DND-41 (cell line): ENCODE measurements at regions not wholly inside any gene's neighbourhood (a gene's known extent, or its start where the extent isn't known, plus 50 kb on each side); places are given as distances from the start of the nearest gene placed in this dataset.

ENCODE experiments used
- ATAC-seq: fragments of 200-7000 bp; cut with Tn5 transposase; 3 replicates; pipeline ENCODE4 v1.9.1; 2021; ENCODE audit warnings: low read depth; ENCODE audit not compliant: insufficient read depth
- DNase-seq: peaks from one replicate; pipeline ENCODE4 v3.0.0-alpha.2; 2020
- H2AFZ ChIP-seq: 2 replicates; pipeline ENCODE4 v1.6.0; 2012; ENCODE audit warnings: low read depth, low read length
- H3K27ac ChIP-seq: 2 replicates; pipeline ENCODE4 v1.5.1; 2012; ENCODE audit warnings: low read length, inconsistent platforms
- H3K27me3 ChIP-seq: fragments of 200-600 bp; sonication (generic); 2 replicates; pipeline ENCODE4 v1.6.0; 2012; ENCODE audit warnings: low read length, mild to moderate bottlenecking, inconsistent platforms; ENCODE audit not compliant: insufficient read depth, poor library complexity
- H3K36me3 ChIP-seq: 2 replicates; pipeline ENCODE4 v1.5.1; 2012; ENCODE audit warnings: low read length, inconsistent platforms; ENCODE audit not compliant: insufficient read depth
- H3K4me1 ChIP-seq: 2 replicates; pipeline ENCODE4 v1.5.1; 2012; ENCODE audit warnings: mild to moderate bottlenecking, low read length; ENCODE audit not compliant: insufficient read depth
- H3K4me2 ChIP-seq: 2 replicates; pipeline ENCODE4 v1.6.0; 2012; ENCODE audit warnings: mild to moderate bottlenecking, moderate library complexity, low read length, inconsistent platforms; ENCODE audit not compliant: insufficient read depth
- H3K4me3 ChIP-seq, 2 experiments: fragments of 200-600 bp in 1 of 2; shearing (Covaris generic) in 1 of 2; 2 replicates each; pipeline ENCODE4 v1.5.1; 2012 to 2016; ENCODE audit warnings: inconsistent platforms in 2 of 2, low read length in 2 of 2, mild to moderate bottlenecking in 2 of 2, low read depth in 1 of 2, moderate library complexity in 1 of 2
- H3K79me2 ChIP-seq: 2 replicates; pipeline ENCODE4 v1.6.0; 2012; ENCODE audit warnings: low read length, inconsistent platforms; ENCODE audit not compliant: insufficient read depth
- H3K9ac ChIP-seq: 2 replicates; pipeline ENCODE4 v1.6.0; 2012; ENCODE audit warnings: low read depth, mild to moderate bottlenecking, inconsistent platforms, low read length, moderate library complexity
- H3K9me3 ChIP-seq: 2 replicates; pipeline ENCODE4 v1.5.1; 2012; ENCODE audit warnings: low read length, moderate library complexity, mild to moderate bottlenecking, inconsistent platforms; ENCODE audit not compliant: insufficient read depth, severe bottlenecking
- H4K20me1 ChIP-seq: 2 replicates; pipeline ENCODE4 v1.6.0; 2012; ENCODE audit warnings: low read length; ENCODE audit not compliant: insufficient read depth
- EZH2 ChIP-seq: IDR thresholded peaks from 3 replicates; pipeline ENCODE4 v1.6.1; 2012; ENCODE audit warnings: borderline replicate concordance, low read depth, mild to moderate bottlenecking, moderate library complexity, low read length, inconsistent platforms; ENCODE audit not compliant: severe bottlenecking
- TF ChIP-seq, protein P1 (sequence below): IDR thresholded peaks from 2 replicates; pipeline ENCODE4 v1.5.1; 2012; ENCODE audit warnings: borderline replicate concordance, low read length, moderate library complexity, mild to moderate bottlenecking; ENCODE audit not compliant: poor library complexity, severe bottlenecking; ENCODE audit errors: extremely low read depth

DNA sequence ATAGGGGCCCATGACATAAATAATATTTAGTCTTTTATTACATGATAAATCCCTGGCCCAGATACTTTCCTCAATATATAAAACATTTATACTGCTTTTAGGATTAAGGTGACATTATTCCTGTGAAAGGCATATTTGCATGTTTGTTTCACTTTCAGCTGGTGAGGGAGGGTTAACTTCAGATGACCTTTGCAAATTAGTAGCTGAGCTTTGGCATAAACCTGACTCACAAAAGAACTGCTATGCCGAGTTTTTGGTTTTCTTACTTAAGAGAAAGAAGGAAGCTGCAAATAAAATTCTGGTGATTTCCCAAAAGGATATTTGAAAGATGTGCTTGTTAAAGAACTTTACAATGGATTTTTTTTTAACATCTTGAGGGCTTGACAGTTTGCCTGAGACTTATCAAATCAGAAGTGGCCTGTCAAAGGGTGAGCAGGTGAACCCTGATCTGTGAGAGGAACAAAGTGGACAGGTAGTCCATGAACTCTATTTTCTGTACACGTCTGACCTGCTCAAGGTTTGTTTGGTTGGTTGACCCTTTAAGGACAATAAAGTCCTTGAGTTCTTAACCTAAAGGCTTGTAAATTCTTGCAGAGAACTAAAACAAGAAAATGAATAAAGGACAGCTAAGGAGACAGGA lies 93.5 kb downstream of the FAM124B start:
- H3K27me3 ChIP-seq = peaks cover 4% of the 10 kb centered on the region
- H3K9ac ChIP-seq = no peak overlapping the region
- no peak overlapping the region for H3K4me3 ChIP-seq
- TF ChIP-seq, protein P1, sequence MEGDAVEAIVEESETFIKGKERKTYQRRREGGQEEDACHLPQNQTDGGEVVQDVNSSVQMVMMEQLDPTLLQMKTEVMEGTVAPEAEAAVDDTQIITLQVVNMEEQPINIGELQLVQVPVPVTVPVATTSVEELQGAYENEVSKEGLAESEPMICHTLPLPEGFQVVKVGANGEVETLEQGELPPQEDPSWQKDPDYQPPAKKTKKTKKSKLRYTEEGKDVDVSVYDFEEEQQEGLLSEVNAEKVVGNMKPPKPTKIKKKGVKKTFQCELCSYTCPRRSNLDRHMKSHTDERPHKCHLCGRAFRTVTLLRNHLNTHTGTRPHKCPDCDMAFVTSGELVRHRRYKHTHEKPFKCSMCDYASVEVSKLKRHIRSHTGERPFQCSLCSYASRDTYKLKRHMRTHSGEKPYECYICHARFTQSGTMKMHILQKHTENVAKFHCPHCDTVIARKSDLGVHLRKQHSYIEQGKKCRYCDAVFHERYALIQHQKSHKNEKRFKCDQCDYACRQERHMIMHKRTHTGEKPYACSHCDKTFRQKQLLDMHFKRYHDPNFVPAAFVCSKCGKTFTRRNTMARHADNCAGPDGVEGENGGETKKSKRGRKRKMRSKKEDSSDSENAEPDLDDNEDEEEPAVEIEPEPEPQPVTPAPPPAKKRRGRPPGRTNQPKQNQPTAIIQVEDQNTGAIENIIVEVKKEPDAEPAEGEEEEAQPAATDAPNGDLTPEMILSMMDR = no peak
- no peak for TF ChIP-seq EZH2
- no peaks in the 10 kb centered on the region for H3K79me2 ChIP-seq
- no peaks in the 10 kb centered on the region for H4K20me1 ChIP-seq
- no peaks in the 10 kb centered on the region for H3K4me1 ChIP-seq
- DNase-seq = no peak
- no peaks in the 10 kb centered on the region for H3K9me3 ChIP-seq
- no peak for ATAC-seq
- H2AFZ ChIP-seq = no peak overlapping the region
- H3K4me2 ChIP-seq = no peak overlapping the region
- H3K36me3 ChIP-seq = no peaks in the 10 kb centered on the region
- no peak overlapping the region for H3K27ac ChIP-seq

DNA sequence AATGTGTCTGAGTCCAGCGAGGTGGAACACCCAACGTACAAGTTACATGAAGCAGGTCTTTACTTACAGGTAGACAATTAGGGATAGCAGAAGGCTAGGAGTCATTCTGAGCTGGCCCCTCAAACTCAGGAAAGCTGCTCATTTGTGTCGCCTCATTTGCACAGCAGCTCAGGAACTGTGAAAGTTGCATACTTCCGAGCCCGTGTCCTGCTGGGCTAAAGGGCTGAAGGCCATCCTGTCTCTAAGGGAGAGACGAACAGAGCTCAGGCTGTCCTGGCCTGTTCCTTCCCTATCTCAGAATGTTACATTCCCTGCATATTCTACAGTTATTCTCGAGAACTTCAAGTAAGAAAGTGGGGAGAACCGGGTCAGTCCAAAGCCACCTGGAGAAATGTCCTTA lies 99.0 kb downstream of the FAM124B start:
- no peak overlapping the region for H3K4me3 ChIP-seq
- DNase-seq (no peak), ATAC-seq (no peak)
- H3K4me1 ChIP-seq = no peaks in the 10 kb centered on the region
- H3K27ac ChIP-seq = no peak overlapping the region
- H4K20me1 ChIP-seq = no peaks in the 10 kb centered on the region
- H3K9me3 ChIP-seq = no peaks in the 10 kb centered on the region
- no peak overlapping the region for H2AFZ ChIP-seq
- no peak overlapping the region for H3K9ac ChIP-seq
- no peaks in the 10 kb centered on the region for H3K36me3 ChIP-seq
- TF ChIP-seq, protein P1 = no peak
- TF ChIP-seq EZH2 = no peak
- no peaks in the 10 kb centered on the region for H3K27me3 ChIP-seq
- no peak overlapping the region for H3K4me2 ChIP-seq
- no peaks in the 10 kb centered on the region for H3K79me2 ChIP-seq

DNA sequence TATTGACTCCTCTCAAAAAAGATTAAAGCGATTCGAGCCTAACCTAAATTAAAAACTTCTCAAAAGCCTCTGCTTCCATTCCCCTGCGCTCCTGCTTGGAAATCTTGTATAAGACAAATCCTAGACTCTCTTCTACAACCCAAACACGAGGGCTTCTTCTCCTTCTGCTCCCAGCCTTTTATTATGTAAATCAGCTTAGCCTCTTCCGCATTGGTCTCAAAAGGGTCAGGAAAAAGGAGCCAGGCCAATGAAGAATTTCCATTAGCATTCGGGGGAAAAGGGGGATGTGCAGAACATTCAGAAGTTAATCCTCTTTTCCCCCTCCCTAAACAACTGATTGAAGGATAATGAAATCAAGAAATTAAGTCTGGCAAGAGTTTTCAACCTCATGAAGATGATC lies 107.9 kb downstream of the FAM124B start:
- no peak overlapping the region for H3K9ac ChIP-seq
- ATAC-seq (no peak), DNase-seq (no peak)
- peaks cover 7% of the 10 kb centered on the region for H3K27me3 ChIP-seq
- no peak overlapping the region for H3K4me2 ChIP-seq
- no peak overlapping the region for H3K27ac ChIP-seq
- H3K79me2 ChIP-seq = no peaks in the 10 kb centered on the region
- H3K36me3 ChIP-seq = no peaks in the 10 kb centered on the region
- no peaks in the 10 kb centered on the region for H4K20me1 ChIP-seq
- H3K4me1 ChIP-seq = no peaks in the 10 kb centered on the region
- TF ChIP-seq, protein P1 = no peak
- TF ChIP-seq EZH2 = no peak
- no peak overlapping the region for H3K4me3 ChIP-seq
- H3K9me3 ChIP-seq = no peaks in the 10 kb centered on the region
- H2AFZ ChIP-seq = no peak overlapping the region
